ENCODE measurements at regions not wholly inside any gene's neighbourhood (a gene's known extent, or its start where the extent isn't known, plus 50 kb on each side); places are given as distances from the start of the nearest gene placed in this dataset.

GRCh38 chr10:29199339-29199738 is 89.5 kb upstream of the LYZL1 start:
- no peaks in the 10 kb centered on the region for H3K36me3 ChIP-seq (ENCODE audit: control insufficient read depth in 2 of 2, insufficient read depth in 1 of 2, low read length in 2 of 2)
- no peak for TF ChIP-seq ZNF792 (tag by site-specific recombination; IDR thresholded peaks at IDR 0.05)
- TF ChIP-seq ZNF488 (tag by site-specific recombination; IDR thresholded peaks at IDR 0.05), result no peak
- peaks cover 11% of the 10 kb centered on the region for H3K4me1 ChIP-seq (ENCODE audit: control insufficient read depth, insufficient read depth, low read length)
- no peaks in the 10 kb centered on the region for H3K9me3 ChIP-seq (ENCODE audit: control insufficient read depth, insufficient read depth, low read depth, low read length)
- no peak overlapping the region for H3K27ac ChIP-seq (ENCODE audit: extremely low read depth, low read depth, low read length)
- no peak overlapping the region for H3K4me3 ChIP-seq (ENCODE audit: low read depth, low read length)
- CTCF ChIA-PET, result interaction anchor here (1.0 to 1.1 kb wide), 2 partner anchors 41 to 187 kb away, joined by 3 to 6 read pairs; no protein-coding TSS in a partner anchor
- POLR2A ChIA-PET, result no interaction called here

- H3K4me3 ChIP-seq (ENCODE audit: low read depth, low read length), result no peak overlapping the region
- H3K27ac ChIP-seq (ENCODE audit: extremely low read depth, low read depth, low read length), result no peak overlapping the region
- no peaks in the 10 kb centered on the region for H3K9me3 ChIP-seq (ENCODE audit: control insufficient read depth, insufficient read depth, low read depth, low read length)
- H3K36me3 ChIP-seq (ENCODE audit: control insufficient read depth in 2 of 2, insufficient read depth in 1 of 2, low read length in 2 of 2), result no peaks in the 10 kb centered on the region
- ChIA-PET POLR2A (no interaction called here), CTCF (interaction anchor here (0.5 to 1.1 kb wide), 3 partner anchors 42 to 186 kb away, joined by 3 to 6 read pairs (median 3); no protein-coding TSS in a partner anchor)
- TF ChIP-seq ZNF843 (tag by site-specific recombination; IDR thresholded peaks at IDR 0.05) (no peak), WT1 (tag by site-specific recombination; IDR thresholded peaks at IDR 0.05) (no peak), ZNF2 (tag by site-specific recombination; IDR thresholded peaks at IDR 0.05) (no peak), ZNF449 (tag by site-specific recombination; IDR thresholded peaks at IDR 0.05) (no peak), SP7 (tag by site-specific recombination; IDR thresholded peaks at IDR 0.05) (no peak), ZNF580 (tag by site-specific recombination; IDR thresholded peaks at IDR 0.05) (no peak), ZNF146 (tag by site-specific recombination; IDR thresholded peaks at IDR 0.05) (no peak), ZNF19 (tag by site-specific recombination; IDR thresholded peaks at IDR 0.05; ENCODE audit: low read depth) (no peak), ZNF112 (tag by site-specific recombination; IDR thresholded peaks at IDR 0.05) (no peak), PRDM10 (tag by site-specific recombination; IDR thresholded peaks at IDR 0.05) (no peak), ZNF175 (tag by site-specific recombination; IDR thresholded peaks at IDR 0.05) (no peak)
- H3K4me1 ChIP-seq (ENCODE audit: control insufficient read depth, insufficient read depth, low read length), result peaks cover 11% of the 10 kb centered on the region
These were observed 88.8 kb upstream of the LYZL1 start for GRCh38 chr10:29199941-29200679.

- Histone ChIP-seq H3K4me3 (ENCODE audit: low read depth, low read length) (no peak overlapping the region), H3K27ac (ENCODE audit: extremely low read depth, low read depth, low read length) (no peak overlapping the region), H3K9me3 (ENCODE audit: control insufficient read depth, insufficient read depth, low read depth, low read length) (no peaks in the 10 kb centered on the region), H3K4me1 (ENCODE audit: control insufficient read depth, insufficient read depth, low read length) (peaks cover 11% of the 10 kb centered on the region), H3K36me3 (ENCODE audit: control insufficient read depth in 2 of 2, insufficient read depth in 1 of 2, low read length in 2 of 2) (no peaks in the 10 kb centered on the region)
- POLR2A ChIA-PET, result no interaction called here
- CTCF ChIA-PET, result interaction anchor here (0.6 kb wide), 1 partner anchor 107 kb away, joined by 3 read pairs; no protein-coding TSS in a partner anchor
- TF ChIP-seq ZNF664 (tag by site-specific recombination; IDR thresholded peaks at IDR 0.05) (no peak), ZNF140 (tag by site-specific recombination; IDR thresholded peaks at IDR 0.05) (no peak), ZSCAN4 (tag by site-specific recombination; IDR thresholded peaks at IDR 0.05) (no peak), ZNF133 (tag by site-specific recombination; IDR thresholded peaks at IDR 0.05) (no peak), MZF1 (tag by site-specific recombination; IDR thresholded peaks at IDR 0.05; ENCODE audit: borderline replicate concordance) (no peak), ZNF223 (tag by site-specific recombination; IDR thresholded peaks at IDR 0.05) (no peak), ZNF513 (tag by site-specific recombination; IDR thresholded peaks at IDR 0.05) (no peak), ZIC2 (tag by site-specific recombination; IDR thresholded peaks at IDR 0.05) (no peak), ZBTB20 (tag by site-specific recombination; IDR thresholded peaks at IDR 0.05) (no peak)
These were observed 86.4 kb upstream of the LYZL1 start for GRCh38 chr10:29202386-29202940.
